Fibroblast of the aortic adventitia (primary cell): ENCODE measurements at regions not wholly inside any gene's neighbourhood (a gene's known extent, or its start where the extent isn't known, plus 50 kb on each side); places are given as distances from the start of the nearest gene placed in this dataset.

Experiments used
- DNase-seq: peaks from one replicate; pipeline ENCODE4 v3.0.0-alpha.2; 2010; ENCODE audit warnings: low read depth
- H3K4me3 ChIP-seq: 2 replicates; pipeline ENCODE4 v1.5.1; 2011; ENCODE audit warnings: low read depth, mild to moderate bottlenecking, control low read depth, low read length, moderate library complexity
- CTCF ChIP-seq: IDR thresholded peaks from 2 replicates; pipeline ENCODE4 v1.5.1; 2011; ENCODE audit warnings: mild to moderate bottlenecking, low read length, control low read depth, inconsistent platforms; ENCODE audit not compliant: insufficient read depth

GRCh38 chr2:159863526-159864160, 65.6 kb upstream of the CD302 start:
- no peak for DNase-seq
- H3K4me3 ChIP-seq: no peak overlapping the region
- TF ChIP-seq CTCF: no peak

- no peak overlapping the region for H3K4me3 ChIP-seq
- TF ChIP-seq CTCF: no peak
- DNase-seq: no peak
Observed at GRCh38 chr2:159860581-159861310, 62.7 kb upstream of the CD302 start.

GRCh38 chr2:159859583-159859982, 61.6 kb upstream of the CD302 start:
- H3K4me3 ChIP-seq: no peak overlapping the region
- TF ChIP-seq CTCF: no peak
- DNase-seq: no peak

DNA sequence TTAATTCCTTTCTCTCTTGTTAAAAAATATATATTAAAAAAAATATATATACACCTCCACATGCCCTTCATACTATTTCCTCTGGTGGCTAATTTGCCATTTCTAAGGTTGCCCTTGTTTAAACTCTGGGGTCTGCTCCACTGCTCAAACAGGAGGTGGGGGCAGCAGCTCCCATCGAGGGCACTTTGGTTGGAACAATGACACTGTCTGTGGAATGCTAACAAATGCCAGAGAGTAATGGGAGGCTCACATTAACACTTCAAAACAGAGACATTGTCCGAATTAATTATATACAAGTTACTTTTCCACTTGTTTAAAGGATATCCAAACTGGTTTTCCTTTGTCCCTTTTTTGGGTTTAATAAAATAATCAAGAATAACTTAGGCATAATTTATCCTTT, 58.8 kb upstream of the CD302 start:
- TF ChIP-seq CTCF: no peak
- DNase-seq: no peak
- H3K4me3 ChIP-seq: no peak overlapping the region

DNA sequence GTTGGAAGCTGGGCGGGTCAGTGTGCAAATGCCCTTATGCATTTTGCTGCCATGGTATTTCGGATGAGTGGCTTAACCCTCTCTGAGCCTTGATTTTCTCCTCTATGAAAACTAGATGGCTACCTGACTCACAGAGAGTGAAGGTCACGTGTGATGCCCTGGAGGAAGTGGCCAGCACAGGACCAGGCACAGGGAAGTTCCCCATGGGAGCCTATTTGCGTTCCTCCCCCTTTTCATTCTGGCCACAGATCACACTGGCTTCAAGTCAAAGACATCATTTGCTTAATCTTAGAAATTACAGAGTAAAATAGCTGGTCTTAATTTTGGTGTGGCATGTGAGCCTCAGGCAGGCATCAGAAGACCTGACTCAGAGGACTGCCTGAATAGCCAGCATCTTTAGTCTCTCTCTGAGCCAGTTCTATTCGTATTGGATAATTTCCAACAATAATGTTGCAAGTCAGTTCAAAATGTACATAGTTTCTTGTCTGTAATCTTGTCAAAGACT, 57.6 kb upstream of the CD302 start:
- peak; percentile 30 for DNase-seq
- H3K4me3 ChIP-seq: no peak overlapping the region
- TF ChIP-seq CTCF: no peak

DNA sequence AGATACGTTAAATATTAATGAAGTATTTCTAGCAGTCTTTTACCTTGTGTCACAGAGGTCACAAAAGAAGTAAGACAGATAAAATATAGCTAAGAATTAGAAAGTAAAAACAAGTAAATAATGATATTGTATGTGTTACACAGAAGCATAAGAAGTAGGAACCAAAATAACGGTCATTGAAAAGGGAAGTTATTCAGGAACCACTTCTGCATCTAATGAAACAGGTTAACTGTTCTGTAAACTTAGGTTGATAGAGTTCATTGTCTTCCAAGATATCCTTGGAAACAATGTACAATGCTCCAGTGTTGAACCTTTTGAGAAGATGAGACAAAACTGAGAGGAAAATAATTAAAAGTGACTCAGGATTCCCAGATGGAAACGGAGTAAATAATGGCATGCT, 57.1 kb upstream of the CD302 start:
- DNase-seq: no peak
- no peak for TF ChIP-seq CTCF
- H3K4me3 ChIP-seq: no peak overlapping the region
